H9 (cell line): ENCODE measurements at regions not wholly inside any gene's neighbourhood (a gene's known extent, or its start where the extent isn't known, plus 50 kb on each side); places are given as distances from the start of the nearest gene placed in this dataset.

Experiments
- DNase-seq: peaks from one replicate; pipeline ENCODE4 v3.0.0-alpha.2; 2017
- H2AFZ ChIP-seq: one replicate; pipeline ENCODE4 v1.6.1; 2013; ENCODE audit warnings: mild to moderate bottlenecking, low read length, control low read depth, moderate library complexity
- H2AK5ac ChIP-seq: 2 replicates; pipeline ENCODE4 v1.6.1; 2013; ENCODE audit warnings: low read length, control low read depth, mixed read lengths; ENCODE audit not compliant: insufficient read length
- H2BK120ac ChIP-seq: one replicate; pipeline ENCODE4 v1.6.1; 2013; ENCODE audit warnings: low read depth, mild to moderate bottlenecking, low read length, control low read depth, inconsistent platforms; ENCODE audit not compliant: poor library complexity, severe bottlenecking
- H2BK12ac ChIP-seq: 2 replicates; pipeline ENCODE4 v1.6.1; 2013; ENCODE audit warnings: low read length, control low read depth, mixed read lengths, low read depth; ENCODE audit not compliant: insufficient read length
- H2BK15ac ChIP-seq: 2 replicates; pipeline ENCODE4 v1.6.1; 2013; ENCODE audit warnings: low read depth, low read length, control low read depth
- H2BK20ac ChIP-seq: one replicate; pipeline ENCODE4 v1.6.1; 2013; ENCODE audit warnings: low read depth, mild to moderate bottlenecking, low read length, control low read depth, inconsistent platforms; ENCODE audit not compliant: poor library complexity, severe bottlenecking
- H2BK5ac ChIP-seq: 2 replicates; pipeline ENCODE4 v1.6.1; 2013; ENCODE audit warnings: low read length, control low read depth, mixed read lengths; ENCODE audit not compliant: insufficient read length
- H3K14ac ChIP-seq: 2 replicates; pipeline ENCODE4 v1.6.1; 2013; ENCODE audit warnings: low read length, control low read depth; ENCODE audit not compliant: insufficient read depth
- H3K18ac ChIP-seq: 2 replicates; pipeline ENCODE4 v1.6.1; 2013; ENCODE audit warnings: low read depth, mild to moderate bottlenecking, mixed read lengths, low read length, control low read depth; ENCODE audit not compliant: insufficient read length
- H3K23ac ChIP-seq: 2 replicates; pipeline ENCODE4 v1.6.1; 2013; ENCODE audit warnings: low read length, control low read depth, mixed read lengths, low read depth; ENCODE audit not compliant: insufficient read length
- H3K23me2 ChIP-seq: 2 replicates; pipeline ENCODE4 v1.6.1; 2013; ENCODE audit warnings: low read depth, mild to moderate bottlenecking, mixed read lengths, low read length, control low read depth; ENCODE audit not compliant: insufficient read length, poor library complexity, severe bottlenecking
- H3K27ac ChIP-seq: 2 replicates; pipeline ENCODE4 v1.5.1; 2013; ENCODE audit warnings: low read length, control low read depth, mixed read lengths, low read depth; ENCODE audit not compliant: insufficient read length
- H3K27me3 ChIP-seq: 2 replicates; pipeline ENCODE4 v1.6.1; 2013; ENCODE audit warnings: low read length, control low read depth, inconsistent platforms; ENCODE audit not compliant: insufficient read depth
- H3K4ac ChIP-seq: 2 replicates; pipeline ENCODE4 v1.6.1; 2013; ENCODE audit warnings: low read depth, mild to moderate bottlenecking, control low read depth, inconsistent platforms, low read length, moderate library complexity
- H3K4me1 ChIP-seq: 2 replicates; pipeline ENCODE4 v1.6.1; 2013; ENCODE audit warnings: low read length, control low read depth, inconsistent platforms; ENCODE audit not compliant: insufficient read depth
- H3K4me2 ChIP-seq: 2 replicates; pipeline ENCODE4 v1.6.1; 2013; ENCODE audit warnings: low read length, control low read depth, mixed read lengths; ENCODE audit not compliant: insufficient read length, insufficient read depth
- H3K56ac ChIP-seq: 2 replicates; pipeline ENCODE4 v1.6.1; 2013; ENCODE audit warnings: low read depth, mild to moderate bottlenecking, mixed read lengths, low read length, control low read depth; ENCODE audit not compliant: insufficient read length
- H3K79me1 ChIP-seq: 2 replicates; pipeline ENCODE4 v1.6.1; 2013; ENCODE audit warnings: low read depth, mild to moderate bottlenecking, moderate library complexity, low read length, control low read depth, inconsistent platforms; ENCODE audit not compliant: insufficient read depth, poor library complexity, severe bottlenecking
- H3K79me2 ChIP-seq: 2 replicates; pipeline ENCODE4 v1.6.1; 2013; ENCODE audit warnings: low read length, control low read depth, inconsistent platforms; ENCODE audit not compliant: insufficient read depth
- H3K9ac ChIP-seq: 2 replicates; pipeline ENCODE4 v1.6.1; 2013; ENCODE audit warnings: low read length, control low read depth, mixed read lengths; ENCODE audit not compliant: insufficient read length; ENCODE audit errors: extremely low read depth
- H3K9me3 ChIP-seq: one replicate; pipeline ENCODE4 v1.6.1; 2013; ENCODE audit warnings: low read depth, low read length, inconsistent platforms; ENCODE audit not compliant: control insufficient read depth
- H3T11ph ChIP-seq: one replicate; pipeline ENCODE4 v1.6.1; 2013; ENCODE audit warnings: mild to moderate bottlenecking, low read length, control low read depth, inconsistent platforms
- H4K20me1 ChIP-seq: one replicate; pipeline ENCODE4 v1.6.1; 2013; ENCODE audit not compliant: control insufficient read depth, insufficient read length, insufficient read depth
- H4K5ac ChIP-seq: 2 replicates; pipeline ENCODE4 v1.6.1; 2013; ENCODE audit warnings: low read depth, mild to moderate bottlenecking, mixed read lengths, low read length, control low read depth; ENCODE audit not compliant: insufficient read length
- H4K8ac ChIP-seq: replicated peaks from 2 replicates; pipeline ENCODE4 v1.6.1; 2013; ENCODE audit warnings: low read length, control low read depth, mixed read lengths, low read depth; ENCODE audit not compliant: insufficient read length
- H4K91ac ChIP-seq: 2 replicates; pipeline ENCODE4 v1.6.1; 2013; ENCODE audit warnings: low read depth, mild to moderate bottlenecking, moderate library complexity, mixed read lengths, low read length, control low read depth; ENCODE audit not compliant: insufficient read length
- H3K27ac Mint-ChIP-seq, 3 experiments: 2 replicates in 2 of 3; 3 replicates in 1 of 3; pipeline ENCODE4 v1.8.0; 2020 to 2021; ENCODE audit warnings: mixed read lengths in 3 of 3, mild to moderate bottlenecking in 1 of 3, moderate library complexity in 1 of 3
- H3K27me3 Mint-ChIP-seq: 2 replicates; pipeline ENCODE4 v1.8.0; 2021; ENCODE audit warnings: low read depth, mild to moderate bottlenecking, moderate library complexity, mixed read lengths
- H3K36me3 Mint-ChIP-seq, 3 experiments: 2 replicates in 2 of 3; 3 replicates in 1 of 3; pipeline ENCODE4 v1.8.0; 2020 to 2021; ENCODE audit warnings: low read depth in 3 of 3, mixed read lengths in 3 of 3; ENCODE audit not compliant: insufficient read depth in 1 of 3
- H3K4me1 Mint-ChIP-seq, 2 experiments: 2 replicates each; pipeline ENCODE4 v1.8.0; 2020; ENCODE audit warnings: mixed read lengths in 2 of 2
- H3K4me3 Mint-ChIP-seq, 2 experiments: 2 replicates in 1 of 2; 3 replicates in 1 of 2; pipeline ENCODE4 v1.8.0; 2020 to 2021; ENCODE audit warnings: mild to moderate bottlenecking in 2 of 2, mixed read lengths in 2 of 2, moderate library complexity in 1 of 2
- H3K9me3 Mint-ChIP-seq, 2 experiments: 2 replicates in 1 of 2; 3 replicates in 1 of 2; pipeline ENCODE4 v1.8.0; 2020; ENCODE audit warnings: mild to moderate bottlenecking in 2 of 2, mixed read lengths in 2 of 2, moderate library complexity in 1 of 2
- CTCF ChIP-seq: fragments of 200-600 bp; sonication (generic); conservative IDR thresholded peaks from 3 replicates; pipeline ENCODE4 v1.8.0; 2021; ENCODE audit warnings: antibody characterized with exemption, mild to moderate bottlenecking
- WGBS: extraction: QIAGEN DNeasy Blood & Tissue Kit; methylation state at CpG from one replicate; pipeline ENCODE4 v1.1.7; 2013; ENCODE audit warnings: missing lambda C conversion rate, low lambda C conversion rate, mixed read lengths; ENCODE audit not compliant: insufficient read length; ENCODE audit errors: extremely low coverage; 5-methylcytosine and 5-hydroxymethylcytosine counted together

- Histone ChIP-seq H4K8ac (no peak overlapping the region), H2BK5ac (no peak overlapping the region), H3K4ac (no peak overlapping the region), H3K9me3 (no peaks in the 10 kb centered on the region), H3K4me1 (no peaks in the 10 kb centered on the region), H2BK12ac (no peak overlapping the region), H3K9ac (no peak overlapping the region), H4K5ac (no peak overlapping the region), H4K91ac (no peak overlapping the region), H3K23me2 (no peaks in the 10 kb centered on the region), H3K14ac (no peak overlapping the region), H3K27ac (no peak overlapping the region), H3K18ac (no peak overlapping the region), H2BK20ac (no peak overlapping the region), H2BK15ac (no peak overlapping the region), H3K79me1 (no peaks in the 10 kb centered on the region), H3K56ac (no peak overlapping the region), H3K79me2 (no peaks in the 10 kb centered on the region), H4K20me1 (no peaks in the 10 kb centered on the region), H3K23ac (no peak overlapping the region), H2AFZ (no peak overlapping the region), H2BK120ac (no peak overlapping the region), H2AK5ac (no peak overlapping the region), H3T11ph (no peak overlapping the region), H3K27me3 (no peaks in the 10 kb centered on the region), H3K4me2 (no peak overlapping the region)
- TF ChIP-seq CTCF = no peak
- H3K36me3 Mint-ChIP-seq = no peaks in the 10 kb centered on the region
- DNase-seq = no peak
- H3K27ac Mint-ChIP-seq = no peak overlapping the region
- no peak overlapping the region for H3K4me3 Mint-ChIP-seq
- no peaks in the 10 kb centered on the region for H3K9me3 Mint-ChIP-seq
- H3K27me3 Mint-ChIP-seq = no peaks in the 10 kb centered on the region
- no peaks in the 10 kb centered on the region for H3K4me1 Mint-ChIP-seq
- no CpG with 5 or more reads among the region's 8 CpGs for WGBS
These were observed 202.4 kb downstream of the INSIG2 start for GRCh38 chr2:118290411-118291250.
